IPS-18c (cell line): ENCODE measurements at regions not wholly inside any gene's neighbourhood (a gene's known extent, or its start where the extent isn't known, plus 50 kb on each side); places are given as distances from the start of the nearest gene placed in this dataset.
"Not testable (repeated sequence)": the region's sequence is repeated elsewhere in the genome, so short reads cannot be mapped to it uniquely, and the experiment has no call there.

ENCODE experiments used
- H3K4me3 ChIP-seq: 2 replicates; pipeline ENCODE4 v1.7.0; 2013; ENCODE audit warnings: low read depth, mild to moderate bottlenecking, low read length, moderate library complexity; ENCODE audit not compliant: insufficient read depth
- H3K9me3 ChIP-seq: one replicate; pipeline ENCODE4 v1.6.1; 2013; ENCODE audit warnings: mild to moderate bottlenecking, low read length, moderate library complexity; ENCODE audit not compliant: control insufficient read depth, insufficient read depth

- H3K9me3 ChIP-seq = peaks cover 5% of the 10 kb centered on the region
- H3K4me3 ChIP-seq = no peak overlapping the region
Observed at GRCh38 chr17:5973410-5973809, 96.8 kb upstream of the WSCD1 start.

- Histone ChIP-seq H3K4me3 (no peak overlapping the region), H3K9me3 (peaks cover 5% of the 10 kb centered on the region)
Observed at GRCh38 chr17:5975661-5976060, 94.5 kb upstream of the WSCD1 start.

GRCh38 chr17:5976251-5976650 is 93.9 kb upstream of the WSCD1 start:
- H3K4me3 ChIP-seq = no peak overlapping the region
- peaks cover 5% of the 10 kb centered on the region for H3K9me3 ChIP-seq

- H3K4me3 ChIP-seq = no peak overlapping the region
- H3K9me3 ChIP-seq = peaks cover 6% of the 10 kb centered on the region
Observed at GRCh38 chr17:5978496-5978895, 91.7 kb upstream of the WSCD1 start.

GRCh38 chr17:5980941-5981340 is 89.2 kb upstream of the WSCD1 start:
- no peak overlapping the region for H3K4me3 ChIP-seq
- peaks cover 2% of the 10 kb centered on the region for H3K9me3 ChIP-seq

GRCh38 chr17:5986644-5987043 is 83.5 kb upstream of the WSCD1 start:
- Histone ChIP-seq H3K4me3 (no peak overlapping the region), H3K9me3 (peaks cover 2% of the 10 kb centered on the region)

GRCh38 chr17:6000426-6000825 is 69.8 kb upstream of the WSCD1 start:
- Histone ChIP-seq H3K4me3 (no peak overlapping the region), H3K9me3 (peaks cover 2% of the 10 kb centered on the region)

- H3K4me3 ChIP-seq = not testable (repeated sequence)
Observed at GRCh38 chr17:6003221-6003620, 67.0 kb upstream of the WSCD1 start.

GRCh38 chr17:6005939-6006338 is 64.2 kb upstream of the WSCD1 start:
- H3K4me3 ChIP-seq = no peak overlapping the region
- no peaks in the 10 kb centered on the region for H3K9me3 ChIP-seq

More at GRCh38 chr17:6003221-6003620, 67.0 kb upstream of the WSCD1 start:
- not testable (repeated sequence) for H3K9me3 ChIP-seq

GRCh38 chr17:6011206-6011605 is 59.0 kb upstream of the WSCD1 start:
- Histone ChIP-seq H3K4me3 (no peak overlapping the region), H3K9me3 (no peaks in the 10 kb centered on the region)

GRCh38 chr17:6018788-6019187 is 51.4 kb upstream of the WSCD1 start:
- no peaks in the 10 kb centered on the region for H3K9me3 ChIP-seq

GRCh38 chr17:6019959-6020358 is 50.2 kb upstream of the WSCD1 start:
- no peak overlapping the region for H3K4me3 ChIP-seq
- peaks cover 5% of the 10 kb centered on the region for H3K9me3 ChIP-seq

More at GRCh38 chr17:6018788-6019187, 51.4 kb upstream of the WSCD1 start:
- H3K4me3 ChIP-seq = no peak overlapping the region

- Histone ChIP-seq H3K9me3 (peaks cover 6% of the 10 kb centered on the region), H3K4me3 (no peak overlapping the region)
Observed at GRCh38 chr17:6020376-6021010, 49.7 kb upstream of the WSCD1 start.
